ENCODE measurements at regions not wholly inside any gene's neighbourhood (a gene's known extent, or its start where the extent isn't known, plus 50 kb on each side); places are given as distances from the start of the nearest gene placed in this dataset.

DNA sequence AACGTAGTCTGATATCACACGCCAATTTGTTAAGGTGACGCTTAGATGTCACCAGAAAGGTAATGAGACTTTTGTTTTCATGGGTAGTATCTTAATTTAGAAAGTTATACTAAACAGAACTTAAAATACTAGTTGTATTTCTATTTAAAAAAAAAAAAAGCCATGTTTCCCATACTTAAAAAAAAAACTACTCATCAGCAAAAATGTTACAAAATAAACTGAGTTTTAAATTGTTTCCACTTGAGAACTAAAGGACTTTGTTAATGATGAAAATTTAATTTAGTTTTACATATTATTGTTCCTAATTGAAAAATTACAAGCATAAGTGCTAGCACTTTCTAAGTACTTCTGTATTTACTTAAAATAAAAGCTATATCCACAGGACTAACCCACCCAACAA lies 300.8 kb upstream of the ATP11B start:
- BruUV-seq (replicated peaks), result no TSS peak
- H3K27ac ChIP-seq (ENCODE audit: insufficient read depth, low read depth, low read length), result no peak overlapping the region
- CTCF ChIA-PET, result interaction anchor here (0.7 to 1.6 kb wide), 3 partner anchors 11 to 1860 kb away, joined by 3 to 5 read pairs (median 4); no protein-coding TSS in a partner anchor
- H3K9me1 ChIP-seq (replicated peaks; ENCODE audit: control insufficient read depth, extremely low read depth, insufficient read depth, low read length), result no peaks in the 10 kb centered on the region
- no peaks in the 10 kb centered on the region for H3K4me1 ChIP-seq (ENCODE audit: control insufficient read depth, extremely low read depth, insufficient read depth, low read length)
- H3K27me3 ChIP-seq (ENCODE audit: control insufficient read depth in 2 of 2, insufficient read depth in 2 of 2, low read length in 2 of 2), result no peaks in the 10 kb centered on the region
- H3K79me2 ChIP-seq (ENCODE audit: control insufficient read depth, insufficient read depth, low read length), result no peaks in the 10 kb centered on the region
- DNase-seq (ENCODE audit: low read depth, low spot score) (no peak), FAIRE-seq (no peak)
- POLR2A ChIA-PET, result no interaction called here
- no peaks in the 10 kb centered on the region for H4K20me1 ChIP-seq (replicated peaks; ENCODE audit: control insufficient read depth, extremely low read depth, insufficient read depth, low read length)
- TF ChIP-seq POLR2A (IDR thresholded peaks at IDR 0.05; ENCODE audit: low read depth, low read length) (no peak), MYC (IDR thresholded peaks at IDR 0.05; ENCODE audit: low read depth, low read length) (no peak), JUN (IDR thresholded peaks at IDR 0.05; ENCODE audit: borderline replicate concordance, insufficient read depth, insufficient read length, low read depth) (no peak), EZH2 (IDR thresholded peaks at IDR 0.05; ENCODE audit: borderline replicate concordance, low read depth, low read length, severe bottlenecking) (no peak), FOS (IDR thresholded peaks at IDR 0.05; ENCODE audit: borderline replicate concordance, insufficient read depth, low read length) (no peak), POLR2AphosphoS5 (IDR thresholded peaks at IDR 0.05; ENCODE audit: insufficient read depth, low read depth, low read length) (no peak), GATA2 (IDR thresholded peaks at IDR 0.05; ENCODE audit: insufficient read depth, insufficient read length, low read depth, low read length) (no peak)
- TF ChIP-seq, protein P1, sequence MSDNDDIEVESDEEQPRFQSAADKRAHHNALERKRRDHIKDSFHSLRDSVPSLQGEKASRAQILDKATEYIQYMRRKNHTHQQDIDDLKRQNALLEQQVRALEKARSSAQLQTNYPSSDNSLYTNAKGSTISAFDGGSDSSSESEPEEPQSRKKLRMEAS (IDR thresholded peaks at IDR 0.05; ENCODE audit: insufficient read depth, insufficient read length), result no peak
- TF ChIP-seq, protein P2, sequence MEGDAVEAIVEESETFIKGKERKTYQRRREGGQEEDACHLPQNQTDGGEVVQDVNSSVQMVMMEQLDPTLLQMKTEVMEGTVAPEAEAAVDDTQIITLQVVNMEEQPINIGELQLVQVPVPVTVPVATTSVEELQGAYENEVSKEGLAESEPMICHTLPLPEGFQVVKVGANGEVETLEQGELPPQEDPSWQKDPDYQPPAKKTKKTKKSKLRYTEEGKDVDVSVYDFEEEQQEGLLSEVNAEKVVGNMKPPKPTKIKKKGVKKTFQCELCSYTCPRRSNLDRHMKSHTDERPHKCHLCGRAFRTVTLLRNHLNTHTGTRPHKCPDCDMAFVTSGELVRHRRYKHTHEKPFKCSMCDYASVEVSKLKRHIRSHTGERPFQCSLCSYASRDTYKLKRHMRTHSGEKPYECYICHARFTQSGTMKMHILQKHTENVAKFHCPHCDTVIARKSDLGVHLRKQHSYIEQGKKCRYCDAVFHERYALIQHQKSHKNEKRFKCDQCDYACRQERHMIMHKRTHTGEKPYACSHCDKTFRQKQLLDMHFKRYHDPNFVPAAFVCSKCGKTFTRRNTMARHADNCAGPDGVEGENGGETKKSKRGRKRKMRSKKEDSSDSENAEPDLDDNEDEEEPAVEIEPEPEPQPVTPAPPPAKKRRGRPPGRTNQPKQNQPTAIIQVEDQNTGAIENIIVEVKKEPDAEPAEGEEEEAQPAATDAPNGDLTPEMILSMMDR (IDR thresholded peaks at IDR 0.05; ENCODE audit: extremely low read depth in 1 of 2, insufficient read depth in 1 of 2, low read depth in 1 of 2, low read length in 2 of 2), result no peak
- H3K9ac ChIP-seq (replicated peaks; ENCODE audit: extremely low read depth, insufficient read depth, low read length), result no peak overlapping the region
- no peak overlapping the region for H2AFZ ChIP-seq (ENCODE audit: low read depth, low read length)
- dilution Hi-C loops (cut with MboI; ENCODE audit: extremely low pct_ligation_motif_present, low sequenced_read_pairs) (no loop called here), intact Hi-C loops (cut with micrococcal nuclease) (loop anchor here (2.0 to 5.0 kb wide), 2 partner anchors 190 to 1280 kb away; no protein-coding TSS in a partner anchor)
- H3K36me3 ChIP-seq (ENCODE audit: control insufficient read depth in 2 of 2, extremely low read depth in 1 of 2, insufficient read depth in 2 of 2, low read length in 2 of 2), result no peaks in the 10 kb centered on the region
- no peaks in the 10 kb centered on the region for H3K9me3 ChIP-seq (replicated peaks; ENCODE audit: control insufficient read depth, insufficient read depth, low read length)
- no peak overlapping the region for H3K4me2 ChIP-seq (ENCODE audit: insufficient read depth, low read length)
- H3K4me3 ChIP-seq (replicated peaks in 1 of 3; ENCODE audit: insufficient read depth in 1 of 3, low read depth in 1 of 3, low read length in 3 of 3), result no peak overlapping the region
